Stimulated activated CD8-positive, alpha-beta memory T cell treated with anti-CD3 and anti-CD28 coated beads, Interleukin-4, amount 100 ng/mL, for 48 hours (primary cell): ENCODE measurements at regions not wholly inside any gene's neighbourhood (a gene's known extent, or its start where the extent isn't known, plus 50 kb on each side); places are given as distances from the start of the nearest gene placed in this dataset.
"Not testable (repeated sequence)": the region's sequence is repeated elsewhere in the genome, so short reads cannot be mapped to it uniquely, and the experiment has no call there.

ENCODE experiments used
- DNase-seq: peaks from one replicate; pipeline ENCODE4 v3.0.0-alpha.2; 2020

DNA sequence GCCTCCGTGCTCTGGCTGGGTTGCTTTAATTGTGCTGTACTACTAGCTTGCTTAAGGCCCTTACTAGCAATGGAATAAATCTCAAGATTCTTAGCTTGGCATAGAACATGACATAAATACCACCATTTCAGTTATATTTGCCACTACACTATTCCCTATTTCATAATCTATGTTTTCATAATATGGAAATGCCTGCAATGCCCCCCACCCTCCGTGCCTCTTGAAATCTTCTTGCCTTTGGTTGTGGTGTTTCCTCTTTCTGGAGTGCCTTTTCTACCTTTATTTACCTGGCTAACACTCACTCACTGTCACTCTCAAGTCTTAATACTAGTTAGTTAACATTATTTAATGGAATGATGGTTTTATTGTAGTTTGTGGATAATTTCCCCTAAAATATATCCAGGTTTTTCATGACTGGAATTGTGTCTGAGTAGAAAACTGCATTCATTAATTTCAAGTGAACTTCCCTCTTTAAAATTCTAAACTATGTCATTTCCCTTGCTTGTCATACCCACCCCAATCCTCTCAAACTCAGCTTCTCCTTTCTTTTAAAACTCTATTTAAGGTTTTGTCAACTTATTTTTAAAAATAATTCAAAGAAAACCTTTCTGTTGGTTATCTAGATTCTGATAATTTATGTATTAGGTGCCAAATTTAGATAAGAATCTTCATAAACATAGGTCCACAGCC lies 521.7 kb upstream of the DAB2 start:
- no peak for DNase-seq

DNA sequence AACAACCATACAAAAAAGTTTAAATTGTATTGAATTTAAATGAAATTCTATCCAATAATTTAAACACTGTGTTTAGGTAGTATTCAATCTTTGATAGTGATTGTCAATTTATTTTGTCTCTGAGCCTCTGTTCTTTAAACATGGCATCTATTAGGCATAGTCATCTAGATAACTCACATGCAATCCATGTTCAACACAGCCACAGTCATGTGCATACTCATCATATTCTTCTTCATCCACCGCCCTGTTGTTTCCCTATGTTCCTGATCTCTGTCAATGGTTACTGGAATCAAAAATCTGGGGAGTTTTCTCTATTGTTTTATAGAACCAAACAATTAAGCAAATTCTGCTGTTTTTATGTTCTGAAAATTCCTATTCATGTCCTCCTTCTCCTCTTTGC lies 521.1 kb upstream of the DAB2 start:
- DNase-seq = no peak

DNA sequence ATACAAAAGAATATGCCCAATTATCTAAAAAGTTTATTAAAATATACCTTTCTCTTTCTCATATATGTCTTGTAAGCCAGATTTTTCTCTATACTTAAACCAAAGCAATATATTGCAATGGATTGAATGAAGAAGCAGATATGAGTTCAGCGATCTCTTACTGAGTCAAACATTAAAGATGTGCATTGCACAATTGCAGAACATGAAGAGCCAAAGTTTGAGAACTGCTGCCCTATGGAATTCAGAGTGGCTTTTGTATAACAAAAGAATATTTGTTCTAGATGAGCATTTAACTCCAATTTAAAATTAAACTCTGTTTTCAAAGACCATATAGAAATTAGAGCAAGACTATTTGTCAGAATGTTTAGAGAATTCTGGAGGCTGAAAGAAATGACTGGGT lies 519.0 kb upstream of the DAB2 start:
- no peak for DNase-seq

DNA sequence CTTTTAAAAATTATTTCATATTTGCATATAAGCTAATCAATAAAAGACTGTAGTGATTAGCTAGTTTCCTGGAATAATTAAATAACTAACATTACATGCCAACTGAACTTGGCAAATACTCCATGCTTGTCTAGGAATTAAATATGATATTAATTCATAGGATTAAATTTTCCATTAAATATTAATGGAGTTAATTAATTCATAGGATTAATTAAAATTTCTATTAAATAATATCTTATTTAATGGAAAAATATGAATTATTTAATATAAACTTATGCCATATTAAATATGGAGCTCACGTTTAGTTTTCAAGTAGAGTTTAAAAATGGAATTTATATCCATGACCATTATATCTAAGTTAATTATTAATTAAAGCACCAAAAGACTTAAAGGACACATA lies 517.8 kb upstream of the DAB2 start:
- DNase-seq = no peak

DNA sequence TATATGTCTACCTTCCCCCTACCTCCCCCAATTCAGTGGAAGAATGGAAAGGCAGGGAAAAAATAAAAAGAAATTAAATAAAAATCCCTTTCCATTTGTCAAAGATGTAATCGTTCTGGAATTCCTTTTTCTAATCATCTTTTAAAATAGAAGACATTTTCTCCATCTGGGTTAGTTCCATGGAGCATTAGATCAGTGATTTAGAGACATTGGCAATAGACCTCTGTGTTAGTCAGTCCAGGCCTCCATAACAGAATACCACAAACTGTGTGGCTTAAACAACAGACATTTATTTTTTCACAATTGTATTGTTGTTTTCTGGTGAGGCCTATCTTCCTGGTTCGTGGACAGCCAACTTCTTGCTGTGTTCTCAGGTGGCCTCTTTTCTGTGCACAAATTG lies 516.6 kb upstream of the DAB2 start:
- no peak for DNase-seq

DNA sequence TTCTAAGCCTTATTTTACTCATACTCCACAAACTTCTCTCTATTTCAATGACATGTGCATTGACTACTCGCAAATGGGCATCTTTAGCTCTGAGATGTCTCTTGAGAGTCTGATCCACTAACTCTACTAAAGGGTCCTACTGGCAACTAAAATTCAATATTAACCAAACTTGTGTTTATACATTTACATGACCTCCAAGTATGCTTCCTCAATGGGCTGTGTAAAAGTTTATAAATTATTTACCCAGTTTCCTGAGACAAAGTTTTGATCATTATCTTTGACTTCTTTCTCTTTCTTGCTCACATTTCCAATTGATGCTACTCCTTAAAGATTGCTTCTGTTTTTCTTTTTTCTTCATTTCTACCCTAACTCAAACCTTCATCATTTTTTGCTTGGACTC lies 510.1 kb upstream of the DAB2 start:
- no peak for DNase-seq

DNA sequence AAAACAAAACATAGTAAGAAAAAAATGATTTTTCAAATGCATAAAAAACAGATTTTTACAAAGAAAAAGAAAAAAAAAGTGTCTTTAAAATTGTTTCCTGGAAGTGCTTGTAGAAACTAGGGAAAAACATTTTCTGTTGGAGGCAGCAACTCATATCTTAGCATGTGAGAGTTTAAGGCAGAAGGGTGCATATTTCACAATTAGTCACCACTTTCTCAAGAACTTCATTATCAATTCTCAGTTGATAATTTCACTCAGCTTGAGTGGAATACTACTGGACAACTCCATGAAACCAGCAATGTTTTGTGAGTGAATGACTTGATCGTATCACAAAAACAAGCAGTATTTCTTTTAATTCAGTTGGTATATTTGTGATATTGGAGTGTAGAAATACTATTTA lies 508.3 kb upstream of the DAB2 start:
- DNase-seq = no peak

DNA sequence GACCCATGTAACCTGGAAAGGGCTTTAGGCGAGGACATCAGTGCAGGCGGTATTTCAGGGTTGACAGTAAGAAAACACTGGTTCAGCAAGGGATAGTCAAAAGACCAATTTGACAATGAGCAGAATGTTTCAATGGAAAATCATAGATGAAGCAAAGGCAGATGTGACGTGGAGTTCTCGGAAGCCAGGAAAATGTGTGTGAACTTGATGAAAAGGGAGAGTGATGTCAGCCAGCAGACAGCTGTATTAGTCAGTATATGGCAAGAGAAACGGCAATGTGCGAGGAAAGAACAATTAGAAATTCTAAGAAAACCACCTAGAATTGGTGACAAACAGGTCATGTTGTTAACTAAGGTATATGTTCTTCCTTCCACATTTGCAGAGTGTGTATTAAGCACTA lies 503.9 kb upstream of the DAB2 start:
- no peak for DNase-seq

DNA sequence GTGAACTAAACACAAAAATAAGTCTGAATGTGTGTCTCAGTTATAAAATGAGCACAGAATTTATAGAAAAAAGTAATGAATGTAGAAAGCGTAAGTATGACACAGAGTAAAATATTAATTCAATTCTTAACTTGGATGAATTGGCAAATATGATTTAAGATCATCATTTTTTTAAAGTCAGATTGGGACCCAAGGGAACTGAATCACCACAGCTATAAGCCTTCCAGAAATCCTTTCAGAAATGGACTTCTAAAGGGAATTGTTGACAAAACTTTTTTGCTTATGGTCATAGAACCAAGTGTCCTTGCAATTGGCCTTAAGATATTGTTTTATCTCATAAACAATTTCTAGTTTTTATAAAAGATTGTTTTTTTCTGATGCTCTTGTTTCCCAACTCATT lies 495.1 kb upstream of the DAB2 start:
- no peak for DNase-seq

DNA sequence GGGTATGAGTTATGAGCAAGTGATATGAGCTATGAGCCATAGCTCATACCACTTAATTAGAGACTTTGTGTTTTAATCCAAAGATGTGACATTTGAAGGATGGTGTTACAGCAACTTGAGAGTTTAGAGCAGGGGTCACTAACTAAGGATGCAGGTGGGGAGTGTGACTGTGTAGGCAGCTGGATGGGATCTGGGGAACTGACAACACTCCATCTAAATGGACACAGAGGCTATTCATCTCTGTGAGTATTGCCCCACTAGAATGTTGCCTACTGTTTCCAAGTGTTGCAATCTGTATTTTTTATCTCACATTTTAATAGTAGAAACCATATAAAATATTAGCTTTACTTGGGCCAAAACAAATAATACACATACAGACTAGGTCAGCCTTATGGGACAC lies 488.1 kb upstream of the DAB2 start:
- DNase-seq = no peak

DNA sequence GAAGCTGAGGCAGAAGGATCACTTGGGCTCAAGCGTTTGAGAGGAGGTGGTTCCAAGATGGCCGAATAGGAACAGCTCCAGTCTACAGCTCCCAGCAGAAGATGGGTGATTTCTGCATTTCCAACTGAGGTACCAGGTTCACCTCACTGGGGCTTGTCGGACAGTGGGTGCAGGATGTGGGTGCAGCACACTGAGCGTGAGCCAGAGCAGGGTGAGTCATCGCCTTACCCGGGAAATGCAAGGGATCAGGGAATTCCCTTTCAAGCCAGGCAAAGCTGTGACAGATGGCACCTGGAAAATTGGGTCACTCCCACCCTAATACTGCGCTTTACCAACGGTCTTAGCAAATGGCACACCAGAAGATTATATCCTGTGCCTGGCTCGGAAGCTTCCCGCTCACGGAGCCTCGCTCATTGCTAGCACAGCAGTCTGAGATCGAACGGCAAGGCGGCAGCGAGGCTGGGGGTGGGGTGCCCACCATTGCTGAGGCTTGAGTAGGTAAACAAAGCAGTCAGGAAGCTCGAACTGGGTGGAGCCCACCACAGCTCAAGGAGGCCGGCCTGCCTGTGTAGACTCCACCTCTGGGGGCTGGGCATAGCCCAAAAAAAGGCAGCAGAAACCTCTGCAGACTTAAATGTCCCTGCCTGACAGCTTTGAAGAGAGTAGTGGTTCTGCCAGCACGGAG lies 482.6 kb upstream of the DAB2 start:
- not testable (repeated sequence) for DNase-seq

DNA sequence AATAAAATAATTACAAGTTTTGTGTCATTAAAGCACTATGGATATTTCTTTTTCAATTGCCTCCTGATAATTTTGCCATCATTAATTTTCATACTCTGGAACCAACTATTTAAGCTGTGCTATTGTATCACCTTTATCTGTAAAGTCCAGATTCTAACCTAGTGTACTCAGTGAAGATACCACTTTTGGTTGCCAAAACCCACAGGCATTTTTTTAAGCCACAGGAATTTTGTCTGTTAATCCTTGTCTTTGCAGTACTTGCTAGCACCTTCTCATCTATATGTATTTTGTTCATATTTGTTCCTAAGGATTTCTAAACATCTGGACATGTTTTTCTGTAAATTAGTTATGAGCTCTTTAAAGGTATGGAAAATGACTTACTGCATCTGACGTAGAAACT lies 481.4 kb upstream of the DAB2 start:
- no peak for DNase-seq

DNA sequence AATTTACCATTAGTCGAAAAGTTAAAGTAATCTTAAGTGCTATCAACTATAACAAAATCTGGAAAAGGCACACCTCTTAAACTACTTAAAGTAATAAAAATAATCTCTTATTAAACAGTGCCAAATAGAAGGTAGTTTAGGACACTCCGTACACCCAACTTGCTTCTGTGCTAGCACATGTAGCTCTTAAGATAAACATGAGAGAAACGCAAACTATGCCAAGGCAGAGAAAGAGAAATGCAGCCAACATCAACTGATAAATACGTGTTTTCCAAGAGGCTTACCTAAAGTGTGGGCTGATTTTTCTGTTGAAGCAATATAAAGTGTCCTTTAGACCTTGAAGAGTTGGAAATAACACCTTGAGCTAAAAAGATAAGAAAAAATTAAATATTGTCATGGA lies 480.6 kb upstream of the DAB2 start:
- no peak for DNase-seq

DNA sequence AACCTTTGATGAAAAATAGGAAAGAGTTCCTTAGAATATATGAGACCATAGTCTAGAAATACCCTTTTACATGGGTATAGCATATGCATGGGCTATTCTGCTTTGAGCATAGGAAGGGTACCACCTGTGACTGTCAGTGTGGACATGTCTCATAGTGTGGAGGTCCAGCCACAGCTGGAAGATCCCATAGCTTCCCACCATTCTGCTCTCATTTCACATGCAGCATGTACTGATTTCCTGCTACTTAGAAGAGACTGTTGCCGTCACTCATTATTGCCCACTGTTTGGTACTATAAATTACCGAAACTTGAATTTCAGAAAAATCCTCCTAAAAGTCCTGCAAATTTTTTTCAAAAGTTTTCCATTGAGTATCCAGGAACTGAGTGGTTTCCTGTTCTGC lies 477.8 kb upstream of the DAB2 start:
- no peak for DNase-seq

DNA sequence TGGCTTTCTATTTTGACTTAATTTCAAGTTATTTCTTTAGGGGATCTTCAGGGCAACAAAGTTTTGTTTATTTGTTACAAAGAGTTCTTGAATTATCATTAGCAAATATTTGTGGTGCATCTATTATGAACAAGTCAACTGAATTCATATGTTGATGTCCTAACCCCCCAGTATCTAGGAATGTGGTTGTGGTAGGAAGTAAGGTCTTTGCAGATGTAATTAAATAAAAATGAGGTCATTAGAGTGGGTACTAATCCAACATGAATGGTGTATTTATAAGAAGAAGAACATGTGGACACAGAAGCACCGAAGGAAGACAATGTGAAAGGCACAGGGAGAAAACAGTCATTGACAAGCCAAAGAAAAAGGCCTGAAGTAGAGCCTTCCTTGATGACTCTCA lies 474.0 kb upstream of the DAB2 start:
- DNase-seq = no peak

DNA sequence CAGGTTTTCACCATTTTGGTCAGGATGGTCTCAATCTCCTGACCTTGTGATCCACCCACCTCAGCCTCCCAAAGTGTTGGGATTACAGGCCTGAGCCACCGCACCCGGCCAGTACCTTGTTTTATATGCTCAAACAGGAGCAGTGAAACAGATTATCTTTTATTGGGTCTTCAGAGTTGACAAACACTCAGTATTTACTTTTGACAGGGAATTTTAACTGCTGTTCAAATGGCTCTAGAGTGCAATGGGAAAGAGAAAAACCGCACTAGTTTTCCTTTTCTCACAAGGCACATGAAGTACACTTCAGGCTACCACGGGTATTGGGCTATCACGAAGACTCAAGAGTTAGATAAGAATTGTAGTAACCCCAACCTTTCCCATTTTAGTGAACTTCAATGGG lies 471.9 kb upstream of the DAB2 start:
- DNase-seq = no peak

DNA sequence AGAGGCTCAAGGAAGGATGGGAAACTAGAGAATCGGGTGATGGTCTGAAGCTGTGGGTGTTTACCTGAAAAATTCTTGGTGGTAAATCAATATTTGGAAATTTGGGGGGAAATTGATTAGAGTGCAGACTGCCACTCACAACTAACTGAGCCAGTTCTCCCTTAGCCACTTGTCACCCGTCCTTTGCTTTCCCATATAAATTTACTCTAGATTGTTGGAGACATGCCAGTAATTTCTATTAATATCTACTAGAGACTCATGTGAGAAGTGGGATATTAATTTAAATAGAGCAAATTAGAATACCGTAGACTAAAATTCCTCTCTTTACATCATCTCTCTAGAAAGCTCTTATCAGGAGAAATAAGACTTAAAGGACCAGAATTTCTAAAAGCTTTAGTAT lies 471.3 kb upstream of the DAB2 start:
- no peak for DNase-seq

DNA sequence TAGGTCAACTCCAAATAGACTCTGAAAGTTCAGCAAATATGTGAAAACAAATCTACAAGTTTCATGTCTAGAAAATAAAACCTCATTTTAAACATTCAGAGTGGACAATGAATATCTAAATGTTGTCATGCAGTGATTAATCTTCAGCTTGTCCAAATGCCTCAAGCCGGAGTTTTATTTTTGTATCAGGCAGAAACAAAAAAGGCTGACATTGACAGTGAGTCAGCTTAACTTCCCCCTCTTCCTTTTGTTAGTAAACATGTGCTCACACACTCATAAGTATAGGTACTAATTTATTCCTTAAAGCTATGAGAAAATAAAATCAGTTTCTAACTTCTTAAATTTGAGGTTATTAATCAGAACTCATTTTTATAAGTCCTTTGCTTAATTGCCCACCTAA lies 467.9 kb upstream of the DAB2 start:
- no peak for DNase-seq

DNA sequence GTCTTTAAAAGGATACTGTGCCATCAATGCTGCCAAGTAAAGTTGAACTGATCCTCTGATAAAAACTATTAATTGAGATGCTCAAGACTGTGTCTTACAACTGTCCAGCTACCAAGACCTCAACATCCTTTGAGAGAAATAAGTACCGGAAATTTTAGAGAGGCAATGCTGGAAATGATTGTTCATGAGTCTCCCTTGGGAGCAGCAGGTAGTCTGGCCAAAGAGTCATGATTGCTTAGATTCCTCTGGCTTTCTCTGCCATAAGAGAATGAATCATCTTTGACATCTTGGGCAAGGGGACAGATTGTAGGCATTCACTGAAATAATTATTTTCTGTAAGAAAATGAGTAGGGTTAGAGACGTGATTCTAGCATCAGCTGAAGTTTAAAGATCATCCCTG lies 466.6 kb upstream of the DAB2 start:
- DNase-seq = no peak

DNA sequence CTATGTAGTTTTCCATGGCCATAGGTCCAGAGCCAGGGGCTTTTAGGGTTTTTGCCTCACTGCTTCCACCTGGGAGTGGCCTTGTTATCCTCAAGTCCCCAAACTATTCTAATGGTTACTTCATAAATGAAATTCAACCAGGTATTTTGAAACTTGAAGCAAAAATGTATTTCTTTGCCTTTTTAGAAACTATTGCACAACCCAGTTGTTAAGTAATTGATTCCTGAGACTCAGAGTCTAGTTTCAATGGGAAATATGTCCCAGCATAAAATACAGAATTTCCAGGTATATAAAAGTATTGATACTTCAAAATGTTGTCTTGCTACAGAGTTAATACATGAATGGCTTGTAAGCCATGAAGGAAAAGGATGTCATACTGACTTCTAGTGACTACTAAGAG lies 456.2 kb upstream of the DAB2 start:
- DNase-seq = no peak

DNA sequence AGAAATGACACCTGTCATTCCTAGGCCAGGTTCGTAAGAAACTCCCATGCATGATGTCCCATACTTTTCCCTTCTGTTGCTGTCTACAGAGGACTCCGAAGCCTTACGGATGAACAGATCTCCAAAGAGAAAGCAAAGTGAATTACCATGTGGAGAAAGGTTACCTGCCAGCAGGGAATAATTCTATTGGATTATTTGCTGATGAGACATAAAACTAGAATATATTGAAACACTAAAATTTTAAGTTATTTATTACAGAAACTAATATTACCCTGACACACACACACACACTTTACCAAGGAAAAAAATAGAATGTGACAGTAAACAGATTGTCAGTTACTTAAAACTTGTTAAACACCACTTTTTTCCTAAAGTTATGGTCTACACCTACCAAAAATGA lies 452.7 kb upstream of the DAB2 start:
- no peak for DNase-seq

DNA sequence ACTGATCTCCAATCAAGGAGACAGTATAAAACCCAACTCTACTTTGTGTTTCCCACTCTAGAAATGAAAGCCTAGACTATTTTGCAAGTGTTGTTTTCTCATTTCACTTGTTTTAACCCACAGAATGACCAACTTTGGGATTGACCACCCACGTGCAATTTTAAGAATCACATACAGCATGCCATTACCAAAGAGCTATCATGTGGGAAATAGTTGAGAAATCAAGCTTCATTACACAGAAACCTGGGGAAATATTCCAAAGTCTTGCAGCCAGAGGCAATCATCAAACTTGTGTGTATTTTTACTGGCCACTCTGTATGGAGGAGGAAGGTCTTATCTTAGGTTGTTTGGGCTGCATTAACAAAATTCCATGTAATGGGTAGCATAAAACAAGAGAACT lies 451.4 kb upstream of the DAB2 start:
- no peak for DNase-seq

DNA sequence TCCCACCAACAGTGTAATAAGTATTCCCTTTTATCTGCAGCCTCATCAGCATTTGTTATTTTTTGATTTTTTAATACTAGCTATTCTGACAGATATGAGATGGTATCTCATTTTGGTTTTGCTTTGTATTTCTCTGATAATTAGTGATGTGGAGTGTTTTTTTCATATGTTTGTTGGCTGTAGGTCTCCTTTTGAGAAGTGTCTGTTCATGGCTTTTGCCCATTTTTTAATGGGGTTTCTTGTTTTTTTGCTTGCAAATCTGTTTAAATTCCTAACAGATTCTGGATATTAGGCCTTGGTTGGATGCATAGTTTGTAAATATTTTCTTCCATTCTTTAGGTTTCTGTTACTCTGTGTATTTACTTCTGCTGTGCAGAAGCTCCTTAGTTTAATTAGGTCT lies 445.4 kb upstream of the DAB2 start:
- no peak for DNase-seq

DNA sequence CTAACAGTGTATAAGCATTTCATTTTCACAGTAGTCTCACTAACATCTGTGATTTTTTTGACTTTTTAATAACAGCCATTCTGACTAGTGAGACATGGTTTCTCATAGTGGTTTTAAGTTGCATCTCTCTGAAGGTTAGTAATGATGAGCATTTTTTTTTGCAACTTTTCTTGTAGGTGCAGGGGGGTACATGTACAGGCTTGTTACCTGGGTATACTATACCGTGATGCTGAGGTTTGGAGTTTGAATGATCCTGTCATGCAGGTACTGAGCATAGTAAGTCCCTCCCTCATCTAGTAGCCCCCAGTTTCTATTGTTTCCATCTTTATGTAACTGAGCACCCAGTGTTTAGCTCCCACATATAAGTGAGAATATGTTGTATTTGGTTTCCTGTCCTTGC lies 444.6 kb upstream of the DAB2 start:
- DNase-seq = no peak

DNA sequence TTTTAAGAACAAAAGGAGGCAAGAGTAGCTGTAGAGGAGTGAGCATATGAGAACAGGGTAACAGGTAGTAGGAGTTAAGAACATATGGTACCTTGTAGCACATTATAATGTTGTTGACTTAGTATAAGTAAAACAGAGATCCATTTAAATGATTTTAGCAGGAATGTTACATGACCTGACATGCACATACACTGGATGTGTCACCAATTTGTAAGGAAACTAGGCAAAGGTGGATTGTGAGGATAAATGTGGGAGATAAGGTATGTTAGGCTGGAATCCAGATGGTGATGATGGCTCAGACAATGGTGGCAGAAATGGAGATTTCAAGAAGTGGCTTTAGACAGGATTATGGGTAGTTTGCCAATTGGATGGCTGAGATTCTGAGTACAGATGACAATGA lies 443.1 kb upstream of the DAB2 start:
- no peak for DNase-seq
